SIG-M5 (cell line): ENCODE measurements at regions not wholly inside any gene's neighbourhood (a gene's known extent, or its start where the extent isn't known, plus 50 kb on each side); places are given as distances from the start of the nearest gene placed in this dataset.

Experiments
- DNase-seq: peaks from one replicate; lab custom pipeline; 2025; lab: John Stamatoyannopoulos, UW

- DNase-seq: no peak
These were observed 1081.7 kb upstream of the FANCL start for GRCh38 chr2:59322870-59323269.

- no peak for DNase-seq
These were observed 1080.9 kb upstream of the FANCL start for GRCh38 chr2:59322005-59322404.

GRCh38 chr2:59314031-59314766 is 1073.1 kb upstream of the FANCL start:
- DNase-seq: no peak

- DNase-seq: no peak
These were observed 1072.1 kb upstream of the FANCL start for GRCh38 chr2:59312967-59313940.

GRCh38 chr2:59312029-59312428 is 1070.9 kb upstream of the FANCL start:
- DNase-seq: no peak

- no peak for DNase-seq
These were observed 1067.0 kb upstream of the FANCL start for GRCh38 chr2:59308108-59308507.

GRCh38 chr2:59307196-59307595 is 1066.1 kb upstream of the FANCL start:
- DNase-seq: no peak

- no peak for DNase-seq
These were observed 1062.1 kb upstream of the FANCL start for GRCh38 chr2:59303272-59303671.

GRCh38 chr2:59302683-59303082 is 1061.6 kb upstream of the FANCL start:
- no peak for DNase-seq

- DNase-seq: peak; percentile 3
These were observed 1060.6 kb upstream of the FANCL start for GRCh38 chr2:59301466-59302402.

GRCh38 chr2:59297816-59298215 is 1056.7 kb upstream of the FANCL start:
- no peak for DNase-seq

- DNase-seq: no peak
These were observed 1055.2 kb upstream of the FANCL start for GRCh38 chr2:59296279-59296678.

GRCh38 chr2:59295524-59296162 is 1054.5 kb upstream of the FANCL start:
- DNase-seq: no peak

GRCh38 chr2:59288771-59289170 is 1047.6 kb upstream of the FANCL start:
- no peak for DNase-seq

- no peak for DNase-seq
These were observed 1041.4 kb upstream of the FANCL start for GRCh38 chr2:59282374-59283057.

GRCh38 chr2:59277671-59278070 is 1036.5 kb upstream of the FANCL start:
- DNase-seq: no peak

GRCh38 chr2:59276917-59277316 is 1035.8 kb upstream of the FANCL start:
- DNase-seq: no peak

- no peak for DNase-seq
These were observed 1034.9 kb upstream of the FANCL start for GRCh38 chr2:59276033-59276432.

GRCh38 chr2:59266453-59266852 is 1025.3 kb upstream of the FANCL start:
- DNase-seq: no peak

GRCh38 chr2:59259913-59260312 is 1018.8 kb upstream of the FANCL start:
- DNase-seq: no peak

- DNase-seq: no peak
These were observed 1015.2 kb upstream of the FANCL start for GRCh38 chr2:59256290-59256689.
